ENCODE measurements at regions not wholly inside any gene's neighbourhood (a gene's known extent, or its start where the extent isn't known, plus 50 kb on each side); places are given as distances from the start of the nearest gene placed in this dataset.

- no peak for ATAC-seq
- H3K9me3 Mint-ChIP-seq = peaks cover 2% of the 10 kb centered on the region
- no peaks in the 10 kb centered on the region for H3K4me1 Mint-ChIP-seq
Observed at GRCh38 chr19:28409859-28410258, 803.1 kb downstream of the UQCRFS1 start.

GRCh38 chr19:28406966-28407365 is 806.0 kb downstream of the UQCRFS1 start:
- ATAC-seq (no peak), DNase-seq (ENCODE audit: low spot score in 2 of 2) (no peak)
- Mint-ChIP-seq H3K27ac (no peak overlapping the region), H3K9me3 (peaks cover 2% of the 10 kb centered on the region), H3K36me3 (no peaks in the 10 kb centered on the region), H3K4me3 (no peak overlapping the region), H3K4me1 (no peaks in the 10 kb centered on the region)

More at GRCh38 chr19:28409859-28410258, 803.1 kb downstream of the UQCRFS1 start:
- no peak overlapping the region for H3K4me3 Mint-ChIP-seq
- no peaks in the 10 kb centered on the region for H3K36me3 Mint-ChIP-seq
- no peak overlapping the region for H3K27ac Mint-ChIP-seq
- no peak for DNase-seq (ENCODE audit: low spot score in 2 of 2)

GRCh38 chr19:28405346-28405742 is 807.6 kb downstream of the UQCRFS1 start:
- ATAC-seq = no peak
- H3K36me3 Mint-ChIP-seq = no peaks in the 10 kb centered on the region
- H3K4me3 Mint-ChIP-seq = no peak overlapping the region
- H3K4me1 Mint-ChIP-seq = no peaks in the 10 kb centered on the region
- no peak overlapping the region for H3K27ac Mint-ChIP-seq
- no peak for DNase-seq (ENCODE audit: low spot score in 2 of 2)
- peaks cover 2% of the 10 kb centered on the region for H3K9me3 Mint-ChIP-seq

GRCh38 chr19:28404472-28404871 is 808.5 kb downstream of the UQCRFS1 start:
- Mint-ChIP-seq H3K4me1 (no peaks in the 10 kb centered on the region), H3K36me3 (no peaks in the 10 kb centered on the region), H3K9me3 (peaks cover 3% of the 10 kb centered on the region), H3K27ac (no peak overlapping the region), H3K4me3 (no peak overlapping the region)
- no peak for ATAC-seq
- DNase-seq (ENCODE audit: low spot score in 2 of 2) = no peak

- H3K4me1 Mint-ChIP-seq = no peaks in the 10 kb centered on the region
- no peak for DNase-seq (ENCODE audit: low spot score in 2 of 2)
- H3K9me3 Mint-ChIP-seq = peaks cover 7% of the 10 kb centered on the region
- H3K27ac Mint-ChIP-seq = no peak overlapping the region
- H3K36me3 Mint-ChIP-seq = no peaks in the 10 kb centered on the region
- no peak overlapping the region for H3K4me3 Mint-ChIP-seq
- no peak for ATAC-seq
Observed at GRCh38 chr19:28403690-28404089, 809.3 kb downstream of the UQCRFS1 start.

- ATAC-seq = no peak
- no peak overlapping the region for H3K4me3 Mint-ChIP-seq
- no peak for DNase-seq (ENCODE audit: low spot score in 2 of 2)
- H3K36me3 Mint-ChIP-seq = no peaks in the 10 kb centered on the region
- H3K27ac Mint-ChIP-seq = no peak overlapping the region
- peaks cover 7% of the 10 kb centered on the region for H3K9me3 Mint-ChIP-seq
- H3K4me1 Mint-ChIP-seq = no peaks in the 10 kb centered on the region
Observed at GRCh38 chr19:28402701-28403290, 810.2 kb downstream of the UQCRFS1 start.

GRCh38 chr19:28401739-28402424 is 811.1 kb downstream of the UQCRFS1 start:
- H3K4me3 Mint-ChIP-seq = no peak overlapping the region
- no peak overlapping the region for H3K27ac Mint-ChIP-seq
- DNase-seq (ENCODE audit: low spot score in 2 of 2) = no peak
- H3K4me1 Mint-ChIP-seq = no peaks in the 10 kb centered on the region
- peaks cover 7% of the 10 kb centered on the region for H3K9me3 Mint-ChIP-seq
- no peaks in the 10 kb centered on the region for H3K36me3 Mint-ChIP-seq
- no peak for ATAC-seq

- DNase-seq (ENCODE audit: low spot score in 2 of 2) = no peak
- Mint-ChIP-seq H3K36me3 (no peaks in the 10 kb centered on the region), H3K4me1 (no peaks in the 10 kb centered on the region), H3K4me3 (no peak overlapping the region), H3K27ac (no peak overlapping the region), H3K9me3 (peaks cover 9% of the 10 kb centered on the region)
- ATAC-seq = no peak
Observed at GRCh38 chr19:28400953-28401671, 811.8 kb downstream of the UQCRFS1 start.

- no peaks in the 10 kb centered on the region for H3K4me1 Mint-ChIP-seq
Observed at GRCh38 chr19:28399187-28399586, 813.8 kb downstream of the UQCRFS1 start.

GRCh38 chr19:28397800-28398199 is 815.2 kb downstream of the UQCRFS1 start:
- ATAC-seq = no peak
- no peaks in the 10 kb centered on the region for H3K36me3 Mint-ChIP-seq
- no peaks in the 10 kb centered on the region for H3K4me1 Mint-ChIP-seq
- DNase-seq (ENCODE audit: low spot score in 2 of 2) = no peak
- no peak overlapping the region for H3K4me3 Mint-ChIP-seq
- H3K9me3 Mint-ChIP-seq = peaks cover 7% of the 10 kb centered on the region
- no peak overlapping the region for H3K27ac Mint-ChIP-seq

More at GRCh38 chr19:28399187-28399586, 813.8 kb downstream of the UQCRFS1 start:
- no peak for DNase-seq (ENCODE audit: low spot score in 2 of 2)
- Mint-ChIP-seq H3K4me3 (no peak overlapping the region), H3K27ac (no peak overlapping the region), H3K36me3 (no peaks in the 10 kb centered on the region), H3K9me3 (peaks cover 7% of the 10 kb centered on the region)
- ATAC-seq = no peak

GRCh38 chr19:28397306-28397705 is 815.6 kb downstream of the UQCRFS1 start:
- peaks cover 7% of the 10 kb centered on the region for H3K9me3 Mint-ChIP-seq
- no peak overlapping the region for H3K4me3 Mint-ChIP-seq
- no peak overlapping the region for H3K27ac Mint-ChIP-seq
- ATAC-seq = no peak
- no peaks in the 10 kb centered on the region for H3K4me1 Mint-ChIP-seq
- no peaks in the 10 kb centered on the region for H3K36me3 Mint-ChIP-seq
- no peak for DNase-seq (ENCODE audit: low spot score in 2 of 2)

- Mint-ChIP-seq H3K27ac (no peak overlapping the region), H3K9me3 (peaks cover 7% of the 10 kb centered on the region), H3K4me1 (no peaks in the 10 kb centered on the region), H3K4me3 (no peak overlapping the region), H3K36me3 (no peaks in the 10 kb centered on the region)
- ATAC-seq = no peak
- DNase-seq (ENCODE audit: low spot score in 2 of 2) = no peak
Observed at GRCh38 chr19:28396287-28396831, 816.6 kb downstream of the UQCRFS1 start.

- no peak for DNase-seq (ENCODE audit: low spot score in 2 of 2)
- Mint-ChIP-seq H3K36me3 (no peaks in the 10 kb centered on the region), H3K9me3 (peaks cover 7% of the 10 kb centered on the region), H3K27ac (no peak overlapping the region), H3K4me3 (no peak overlapping the region), H3K4me1 (no peaks in the 10 kb centered on the region)
- no peak for ATAC-seq
Observed at GRCh38 chr19:28394725-28395124, 818.2 kb downstream of the UQCRFS1 start.

GRCh38 chr19:28393574-28394336 is 819.2 kb downstream of the UQCRFS1 start:
- ATAC-seq (no peak), DNase-seq (ENCODE audit: low spot score in 2 of 2) (no peak)
- Mint-ChIP-seq H3K27ac (no peak overlapping the region), H3K4me3 (no peak overlapping the region), H3K36me3 (no peaks in the 10 kb centered on the region), H3K4me1 (no peaks in the 10 kb centered on the region), H3K9me3 (peaks cover 2% of the 10 kb centered on the region)

GRCh38 chr19:28388988-28389387 is 824.0 kb downstream of the UQCRFS1 start:
- ATAC-seq = no peak

More at GRCh38 chr19:28388988-28389387, 824.0 kb downstream of the UQCRFS1 start:
- DNase-seq (ENCODE audit: low spot score in 2 of 2) = no peak
- no peak overlapping the region for H3K4me3 Mint-ChIP-seq
- H3K27ac Mint-ChIP-seq = no peak overlapping the region
- peaks cover 6% of the 10 kb centered on the region for H3K4me1 Mint-ChIP-seq
- H3K9me3 Mint-ChIP-seq = peaks cover 17% of the 10 kb centered on the region
- H3K36me3 Mint-ChIP-seq = no peaks in the 10 kb centered on the region
